ENCODE measurements at regions not wholly inside any gene's neighbourhood (a gene's known extent, or its start where the extent isn't known, plus 50 kb on each side); places are given as distances from the start of the nearest gene placed in this dataset.

DNA sequence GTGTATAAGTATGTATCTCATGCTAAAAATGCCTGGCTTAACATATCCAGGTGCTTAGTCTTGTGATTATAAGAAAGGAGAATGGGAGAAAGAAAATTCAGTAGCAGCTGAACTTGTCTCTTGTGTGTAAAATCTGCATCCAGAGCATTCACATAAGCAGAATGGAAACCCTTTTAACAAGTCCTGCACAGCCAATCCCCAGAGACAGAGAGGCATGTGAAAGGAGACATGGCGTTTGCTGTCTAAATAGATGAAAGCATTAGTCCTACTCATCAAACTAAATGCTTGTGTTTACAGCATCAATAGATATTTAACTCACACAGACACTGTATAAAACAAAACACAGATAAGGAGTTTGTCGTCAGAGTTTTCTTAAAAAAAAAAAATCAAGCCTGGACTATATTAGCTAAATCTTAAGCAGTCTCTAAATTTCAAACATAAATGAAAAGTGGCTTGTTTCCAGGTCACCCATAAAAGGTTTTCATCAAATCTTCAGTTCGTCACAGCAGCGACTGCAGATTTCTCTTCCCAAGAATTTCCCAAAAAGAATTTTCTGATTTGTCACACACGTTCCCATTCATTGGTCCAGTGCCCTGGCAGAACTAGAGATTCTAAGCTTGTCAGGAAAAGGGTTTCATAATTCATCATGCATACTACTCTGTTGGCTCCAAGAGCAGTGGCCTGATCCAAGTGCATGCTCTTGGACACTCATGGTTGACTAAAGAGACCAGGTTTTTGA, 249.2 kb downstream of the BTG1 start:
- H3K27ac ChIP-seq: no peak overlapping the region
- TF ChIP-seq, protein P1, sequence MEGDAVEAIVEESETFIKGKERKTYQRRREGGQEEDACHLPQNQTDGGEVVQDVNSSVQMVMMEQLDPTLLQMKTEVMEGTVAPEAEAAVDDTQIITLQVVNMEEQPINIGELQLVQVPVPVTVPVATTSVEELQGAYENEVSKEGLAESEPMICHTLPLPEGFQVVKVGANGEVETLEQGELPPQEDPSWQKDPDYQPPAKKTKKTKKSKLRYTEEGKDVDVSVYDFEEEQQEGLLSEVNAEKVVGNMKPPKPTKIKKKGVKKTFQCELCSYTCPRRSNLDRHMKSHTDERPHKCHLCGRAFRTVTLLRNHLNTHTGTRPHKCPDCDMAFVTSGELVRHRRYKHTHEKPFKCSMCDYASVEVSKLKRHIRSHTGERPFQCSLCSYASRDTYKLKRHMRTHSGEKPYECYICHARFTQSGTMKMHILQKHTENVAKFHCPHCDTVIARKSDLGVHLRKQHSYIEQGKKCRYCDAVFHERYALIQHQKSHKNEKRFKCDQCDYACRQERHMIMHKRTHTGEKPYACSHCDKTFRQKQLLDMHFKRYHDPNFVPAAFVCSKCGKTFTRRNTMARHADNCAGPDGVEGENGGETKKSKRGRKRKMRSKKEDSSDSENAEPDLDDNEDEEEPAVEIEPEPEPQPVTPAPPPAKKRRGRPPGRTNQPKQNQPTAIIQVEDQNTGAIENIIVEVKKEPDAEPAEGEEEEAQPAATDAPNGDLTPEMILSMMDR (IDR thresholded peaks at IDR 0.05): no peak
- H3K4me3 ChIP-seq: no peak overlapping the region
- intact Hi-C loops (cut with DNase I): no loop called here
- no peaks in the 10 kb centered on the region for H3K9me3 ChIP-seq
- H3K36me3 ChIP-seq: no peaks in the 10 kb centered on the region
- ATAC-seq: no peak
- H3K4me1 ChIP-seq: no peaks in the 10 kb centered on the region
- no peak for DNase-seq
- no peaks in the 10 kb centered on the region for H3K27me3 ChIP-seq (ENCODE audit: low read depth)

DNA sequence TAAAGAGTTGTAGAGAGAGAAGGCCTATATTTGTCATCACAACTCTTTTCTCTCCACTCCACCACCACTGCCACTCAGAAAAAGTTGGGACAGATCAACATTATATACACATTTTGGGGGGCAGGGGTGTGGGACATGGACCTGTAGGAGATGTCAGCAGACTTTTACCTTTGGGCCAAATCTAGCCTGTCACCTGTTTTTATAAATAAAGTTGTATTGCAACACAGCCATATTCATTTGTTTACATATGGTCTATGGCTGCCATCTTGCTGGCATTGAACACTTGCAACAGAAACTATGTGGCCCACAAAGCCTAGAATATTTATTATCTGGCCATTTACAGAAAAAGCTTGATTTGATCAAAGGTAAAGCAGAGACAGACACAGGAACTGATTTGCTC, 250.7 kb downstream of the BTG1 start:
- Histone ChIP-seq H3K4me3 (no peak overlapping the region), H3K9me3 (no peaks in the 10 kb centered on the region), H3K27me3 (ENCODE audit: low read depth) (no peaks in the 10 kb centered on the region), H3K36me3 (no peaks in the 10 kb centered on the region), H3K27ac (no peak overlapping the region), H3K4me1 (no peaks in the 10 kb centered on the region)
- TF ChIP-seq, protein P1 (IDR thresholded peaks at IDR 0.05): no peak
- no peak for ATAC-seq
- intact Hi-C loops (cut with DNase I): no loop called here
- DNase-seq: no peak

DNA sequence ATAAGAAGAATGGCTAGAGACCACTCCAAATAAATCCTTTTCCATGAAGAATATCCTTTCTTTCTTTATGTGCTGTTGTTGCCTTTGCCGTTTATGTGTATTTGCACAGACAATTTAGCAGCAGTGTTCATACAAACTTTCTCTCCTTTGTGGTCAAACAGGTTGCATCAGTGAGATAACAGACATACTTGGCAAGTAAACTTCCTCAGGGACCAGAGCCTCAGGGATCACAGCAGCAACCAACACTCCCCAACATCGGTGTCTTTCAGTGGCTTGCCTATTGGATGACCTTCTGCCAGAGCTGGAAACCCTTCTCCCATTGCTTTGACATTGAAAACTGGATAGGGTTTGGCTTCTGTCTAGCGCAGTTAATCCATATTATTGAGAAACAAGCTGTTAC, 252.2 kb downstream of the BTG1 start:
- no peaks in the 10 kb centered on the region for H3K9me3 ChIP-seq
- H3K36me3 ChIP-seq: no peaks in the 10 kb centered on the region
- H3K4me1 ChIP-seq: no peaks in the 10 kb centered on the region
- no peak overlapping the region for H3K4me3 ChIP-seq
- ATAC-seq (no peak), DNase-seq (no peak)
- H3K27me3 ChIP-seq (ENCODE audit: low read depth): no peaks in the 10 kb centered on the region
- intact Hi-C loops (cut with DNase I): no loop called here
- H3K27ac ChIP-seq: no peak overlapping the region
- TF ChIP-seq, protein P1 (IDR thresholded peaks at IDR 0.05): no peak

DNA sequence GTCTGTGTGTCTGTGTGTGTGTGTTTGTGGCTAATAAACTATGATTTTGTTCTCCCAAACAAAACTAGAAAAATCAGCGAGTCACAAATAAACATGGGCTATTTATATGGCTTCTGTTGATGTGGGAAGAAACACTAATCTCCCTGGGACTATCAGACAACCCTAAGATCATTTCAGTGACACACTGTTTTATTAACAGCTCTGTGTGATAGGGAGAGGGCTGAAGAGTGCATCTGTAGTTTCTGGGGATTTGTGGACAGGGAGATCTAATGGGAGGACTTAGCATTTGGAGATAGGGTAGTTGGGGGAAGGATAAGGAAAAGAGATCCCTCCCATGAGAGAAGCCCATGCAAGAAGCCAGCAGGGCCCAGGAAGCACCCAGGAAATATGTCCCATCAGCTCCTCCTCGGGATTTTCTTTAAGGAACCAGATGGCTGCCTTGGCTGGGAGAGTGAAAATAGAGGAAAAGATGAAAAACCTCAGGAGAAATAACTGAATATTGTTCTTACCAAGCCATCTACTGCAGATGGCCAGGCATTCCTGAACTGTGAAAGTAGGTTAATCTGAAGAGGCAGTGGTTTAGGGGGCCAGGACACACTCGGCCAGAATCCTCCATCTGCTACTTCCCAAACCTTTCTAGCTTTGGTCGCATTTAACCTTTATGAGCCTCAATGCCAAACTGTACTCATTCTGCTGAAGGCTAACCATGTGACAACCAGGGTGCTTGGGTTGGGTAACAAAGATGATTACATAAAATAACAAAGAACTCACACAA, 253.4 kb downstream of the BTG1 start:
- ATAC-seq: no peak
- intact Hi-C loops (cut with DNase I): no loop called here

DNA sequence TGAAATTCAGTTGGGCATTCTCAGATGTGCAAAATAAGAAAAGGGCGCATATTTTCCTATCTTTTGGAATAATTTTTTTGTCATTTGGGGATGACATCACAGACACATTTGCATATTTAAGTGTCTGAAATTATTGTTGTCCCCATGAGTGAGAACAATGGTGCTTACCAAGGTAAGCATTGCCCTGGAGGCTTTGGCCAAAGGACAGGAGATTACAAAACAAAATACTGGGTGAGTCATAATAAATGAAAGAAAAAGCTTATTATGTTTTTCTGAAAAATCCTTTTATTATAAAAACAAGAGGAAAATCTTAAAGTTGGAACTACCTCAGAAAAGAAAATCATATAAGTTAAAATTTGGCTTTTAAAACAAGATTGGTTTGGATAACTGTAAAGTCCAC, 254.9 kb downstream of the BTG1 start:
- intact Hi-C loops (cut with DNase I): no loop called here
- no peaks in the 10 kb centered on the region for H3K36me3 ChIP-seq
- H3K4me3 ChIP-seq: no peak overlapping the region
- H3K27ac ChIP-seq: no peak overlapping the region
- no peaks in the 10 kb centered on the region for H3K9me3 ChIP-seq
- no peak for DNase-seq
- TF ChIP-seq, protein P1 (IDR thresholded peaks at IDR 0.05): no peak
- H3K27me3 ChIP-seq (ENCODE audit: low read depth): no peaks in the 10 kb centered on the region
- no peak for ATAC-seq
- H3K4me1 ChIP-seq: no peaks in the 10 kb centered on the region

More for the DNA sequence above, 253.4 kb downstream of the BTG1 start:
- no peaks in the 10 kb centered on the region for H3K36me3 ChIP-seq
- DNase-seq: no peak
- H3K4me1 ChIP-seq: no peaks in the 10 kb centered on the region
- H3K4me3 ChIP-seq: no peak overlapping the region
- no peaks in the 10 kb centered on the region for H3K9me3 ChIP-seq
- H3K27me3 ChIP-seq (ENCODE audit: low read depth): no peaks in the 10 kb centered on the region
- TF ChIP-seq, protein P1 (IDR thresholded peaks at IDR 0.05): no peak
- H3K27ac ChIP-seq: no peak overlapping the region

Data from lower lobe of right lung (tissue), 2 donors.